IPS-NIHi7 (cell line): ENCODE measurements at regions not wholly inside any gene's neighbourhood (a gene's known extent, or its start where the extent isn't known, plus 50 kb on each side); places are given as distances from the start of the nearest gene placed in this dataset.

Experiments
- DNase-seq: peaks from one replicate; pipeline ENCODE4 v3.0.0; 2012; ENCODE audit warnings: mixed read lengths; ENCODE audit errors: extremely low spot score

GRCh38 chr2:23285091-23285800, 99.7 kb upstream of the KLHL29 start:
- DNase-seq = peak; percentile 25

GRCh38 chr2:23286031-23286757, 98.8 kb upstream of the KLHL29 start:
- no peak for DNase-seq

DNA sequence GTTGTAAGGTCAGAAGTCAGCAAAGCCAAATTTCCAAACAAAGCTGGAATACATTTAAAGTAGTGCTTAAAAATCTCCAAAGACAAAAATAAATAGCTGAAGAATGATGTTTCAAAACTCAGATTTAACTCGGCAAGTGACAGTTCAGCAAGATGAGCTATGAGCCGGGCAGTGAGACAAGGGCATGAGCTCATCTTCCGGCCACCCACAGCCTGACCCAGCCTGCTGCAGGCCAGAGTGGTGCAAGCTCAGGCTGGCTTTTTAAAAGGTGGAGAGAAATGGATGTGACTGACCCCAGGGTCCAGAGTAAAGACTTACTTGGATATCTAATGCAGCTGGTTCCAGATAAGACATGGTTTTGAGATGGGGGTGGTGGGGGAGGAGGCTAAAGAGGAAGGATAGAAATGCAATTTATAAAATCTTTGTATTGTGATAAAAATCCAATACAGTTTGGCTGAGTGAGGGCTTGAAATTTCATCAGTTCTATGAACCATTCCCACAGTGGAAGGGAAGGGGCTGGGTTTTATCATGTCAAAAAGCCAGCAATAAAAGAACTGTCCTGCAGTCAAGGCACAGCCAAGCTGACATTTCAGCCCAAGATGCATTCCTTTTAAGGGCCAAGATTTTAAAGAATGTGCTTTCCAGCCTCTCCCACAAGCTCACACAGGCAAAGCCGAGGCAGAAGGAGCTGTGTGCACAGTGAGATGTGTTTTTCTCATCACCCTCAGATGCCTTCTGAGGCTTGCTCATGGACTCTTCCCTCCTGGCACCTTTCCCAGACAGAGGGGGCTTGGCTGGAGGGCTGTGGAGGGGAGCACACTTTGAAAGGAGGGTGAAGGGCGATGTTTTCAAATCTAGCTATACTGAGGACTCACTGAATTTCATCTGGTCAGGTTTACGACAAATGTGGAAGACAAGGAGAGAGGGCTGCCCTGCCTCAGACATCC, 97.9 kb upstream of the KLHL29 start:
- no peak for DNase-seq

DNA sequence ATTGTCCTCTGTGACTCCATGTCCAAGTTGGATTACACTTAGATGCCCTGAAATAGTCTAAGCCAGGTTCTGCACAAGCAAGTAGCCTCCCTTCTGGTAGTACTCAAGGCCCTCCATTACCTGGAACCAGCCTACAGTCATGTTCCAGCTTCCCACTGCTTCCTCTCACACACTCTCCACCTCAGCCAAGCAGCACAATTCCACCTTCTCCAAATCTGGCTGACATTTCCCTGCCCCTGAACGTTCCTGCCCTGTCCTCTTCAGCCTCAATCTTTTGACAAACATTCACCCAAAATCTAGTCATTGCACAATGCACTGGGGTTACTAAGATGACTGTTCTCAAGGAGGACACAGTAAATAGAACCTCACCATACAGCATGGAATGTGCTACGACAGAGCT, 95.3 kb upstream of the KLHL29 start:
- no peak for DNase-seq

- DNase-seq = no peak
Observed at GRCh38 chr2:23291239-23291638, 93.7 kb upstream of the KLHL29 start.

DNA sequence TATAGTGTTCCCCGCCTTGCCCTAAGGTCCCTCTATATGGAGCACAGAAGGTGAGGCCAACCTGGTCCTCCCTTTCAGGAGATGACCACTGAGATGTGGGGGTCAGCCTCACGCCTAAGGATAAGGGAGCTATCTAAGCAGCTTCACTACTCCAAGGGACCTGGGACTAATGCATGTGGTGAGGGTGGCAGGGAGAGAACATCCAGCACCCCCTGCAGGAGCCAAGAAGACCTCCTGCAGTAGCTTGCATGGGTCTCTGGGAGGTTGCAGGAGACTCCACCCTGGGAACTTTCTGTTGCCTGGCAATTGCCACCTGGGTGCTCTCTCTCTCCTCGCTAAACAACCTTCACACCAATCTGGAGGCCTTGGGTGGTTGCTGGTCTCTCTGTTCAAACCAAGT, 93.0 kb upstream of the KLHL29 start:
- no peak for DNase-seq

- no peak for DNase-seq
Observed at GRCh38 chr2:23293063-23293462, 91.9 kb upstream of the KLHL29 start.

GRCh38 chr2:23293731-23294130, 91.2 kb upstream of the KLHL29 start:
- DNase-seq = no peak

GRCh38 chr2:23294238-23294637, 90.7 kb upstream of the KLHL29 start:
- DNase-seq = peak; percentile 42

- DNase-seq = no peak
Observed at GRCh38 chr2:23296691-23297090, 88.3 kb upstream of the KLHL29 start.

DNA sequence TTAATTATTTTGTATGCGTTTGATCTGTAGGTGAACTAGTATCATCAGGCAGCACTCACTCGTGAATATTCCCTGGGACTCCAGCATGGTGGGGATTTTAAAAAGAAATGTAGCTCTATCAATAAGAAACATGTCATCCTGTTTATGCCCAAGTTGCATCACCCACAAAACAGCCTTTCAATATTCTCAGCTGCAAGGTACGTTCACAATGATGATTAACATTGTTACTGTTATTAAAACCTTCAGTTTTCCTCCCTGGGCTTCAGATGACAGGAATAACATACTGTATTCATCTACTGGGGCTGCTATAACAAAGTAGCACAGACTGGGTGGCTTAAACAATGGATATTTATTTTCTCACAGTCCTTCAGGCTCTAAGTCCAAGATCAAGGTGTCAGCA, 87.9 kb upstream of the KLHL29 start:
- no peak for DNase-seq

DNA sequence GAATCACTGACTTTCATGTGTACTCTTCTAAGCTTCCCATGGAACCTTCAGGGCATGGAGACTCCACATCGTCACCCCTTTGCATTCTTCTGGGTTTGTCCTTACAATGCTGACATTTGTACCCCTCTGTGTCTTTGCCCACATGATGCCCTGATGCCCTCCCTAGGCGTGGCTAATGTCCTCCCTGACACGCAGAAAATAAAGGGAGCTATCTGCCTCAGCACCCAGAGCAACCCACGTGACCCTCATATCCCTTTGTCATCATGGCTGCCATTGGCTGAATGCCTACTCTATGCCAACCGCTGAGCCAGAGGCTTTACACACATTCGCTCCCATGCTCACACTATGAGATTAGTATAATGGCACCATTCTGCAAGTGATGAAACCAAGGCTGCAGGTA, 86.4 kb upstream of the KLHL29 start:
- DNase-seq = no peak

DNA sequence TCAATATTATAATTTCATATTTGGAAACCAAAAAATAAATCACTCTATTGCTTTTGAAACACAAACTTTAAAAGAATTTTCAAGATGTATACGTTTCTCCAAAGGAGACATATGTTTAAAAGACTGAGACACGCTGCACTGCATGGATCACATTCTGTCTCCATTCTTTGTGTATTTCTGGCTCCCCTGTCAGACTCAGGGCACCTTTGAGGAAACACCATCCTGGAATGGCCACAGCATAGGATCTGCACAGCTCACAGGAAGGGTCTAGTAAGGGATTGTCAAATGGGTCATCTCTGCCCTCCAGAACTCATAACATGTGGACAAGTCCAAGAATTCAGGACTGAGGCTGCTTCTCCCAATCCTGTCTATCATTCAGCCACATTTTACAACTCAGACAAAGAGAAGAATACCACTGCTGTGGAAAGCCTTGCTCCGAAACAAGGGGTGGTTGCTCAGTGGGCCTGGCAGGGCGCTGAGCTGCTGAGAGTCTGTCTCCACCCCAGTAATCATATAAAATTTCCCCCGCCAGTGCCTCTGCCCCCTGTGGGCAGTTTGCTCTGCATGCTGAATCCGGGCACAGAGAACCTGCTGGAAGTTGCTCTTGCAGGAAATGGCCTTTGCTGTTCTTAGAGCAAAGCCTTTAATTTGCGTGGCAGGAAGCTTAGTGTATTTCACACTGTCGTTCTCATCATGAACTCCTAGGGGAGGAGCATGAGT, 85.3 kb upstream of the KLHL29 start:
- no peak for DNase-seq

- DNase-seq = no peak
Observed at GRCh38 chr2:23301136-23301535, 83.8 kb upstream of the KLHL29 start.

- DNase-seq = no peak
Observed at GRCh38 chr2:23302591-23302990, 82.4 kb upstream of the KLHL29 start.

DNA sequence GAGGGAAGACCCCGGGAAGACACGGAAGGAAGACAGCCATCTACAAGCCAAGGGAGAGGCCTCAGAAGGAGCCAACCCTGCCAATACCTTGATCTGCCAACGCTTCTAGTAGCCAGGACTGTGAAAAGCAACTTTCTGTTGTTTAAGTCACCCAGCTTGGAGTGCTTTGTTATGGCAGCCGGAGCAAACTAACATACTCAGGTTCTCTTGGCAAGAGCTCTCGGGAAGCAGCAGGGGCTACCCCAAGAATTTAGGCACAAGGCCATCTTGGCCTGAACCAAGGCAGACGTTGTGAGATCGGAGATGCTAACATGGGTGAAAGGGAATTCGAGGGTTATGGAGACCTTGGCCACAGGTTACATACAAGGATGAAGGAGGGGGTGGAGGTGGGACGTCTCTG, 78.6 kb upstream of the KLHL29 start:
- no peak for DNase-seq

- no peak for DNase-seq
Observed at GRCh38 chr2:23311186-23311585, 73.8 kb upstream of the KLHL29 start.

DNA sequence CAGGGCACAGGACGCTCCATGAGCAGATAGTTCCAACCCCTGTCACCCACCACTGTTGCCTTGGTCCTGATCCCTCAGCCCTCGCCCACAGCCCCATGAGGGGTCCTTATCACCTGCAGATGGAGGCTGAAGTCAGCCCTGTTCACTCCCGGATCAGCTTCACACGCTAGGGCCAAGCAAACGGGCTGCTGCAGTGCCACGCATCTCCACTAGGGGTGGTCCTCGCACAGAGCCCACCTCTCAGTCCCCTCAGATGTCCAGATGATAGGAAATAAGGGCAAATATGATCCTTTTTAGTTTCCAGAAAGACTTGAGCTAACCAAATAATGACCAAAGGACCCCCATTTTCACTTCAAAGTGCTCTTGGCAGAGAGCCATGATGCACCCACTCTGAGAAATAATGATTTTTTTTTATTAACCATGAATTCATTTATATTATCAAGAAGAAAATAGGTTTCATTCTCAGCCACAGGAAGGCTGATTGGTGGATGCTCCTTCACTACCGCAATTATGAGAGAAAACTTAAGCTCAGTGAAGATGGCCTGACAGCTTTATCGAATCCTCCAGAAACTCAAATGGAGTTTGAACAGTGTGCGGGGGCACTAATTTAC, 71.9 kb upstream of the KLHL29 start:
- peak; percentile 88 for DNase-seq

- no peak for DNase-seq
Observed at GRCh38 chr2:23314687-23315086, 70.3 kb upstream of the KLHL29 start.

GRCh38 chr2:23320058-23320457, 64.9 kb upstream of the KLHL29 start:
- DNase-seq = no peak

- DNase-seq = no peak
Observed at GRCh38 chr2:23321751-23322150, 63.2 kb upstream of the KLHL29 start.
